Sigmoid colon (tissue), 6 donors: ENCODE measurements at regions not wholly inside any gene's neighbourhood (a gene's known extent, or its start where the extent isn't known, plus 50 kb on each side); places are given as distances from the start of the nearest gene placed in this dataset.

Experiments used
- DNase-seq: peaks from one replicate; pipeline ENCODE4 v3.0.0-alpha.2; 2019
- H3K27ac ChIP-seq, 4 donors: fragments of 200-600 bp; sonication (generic); one replicate each; pipeline ENCODE4 v1.5.1; 2016 to 2019; ENCODE audit warnings: mild to moderate bottlenecking in 1 of 4
- H3K27me3 ChIP-seq, 3 donors: fragments of 200-600 bp; sonication (generic); one replicate each; pipeline ENCODE4 v1.5.1; 2019; ENCODE audit warnings: mild to moderate bottlenecking in 1 of 3
- H3K36me3 ChIP-seq, 4 donors: fragments of 200-600 bp; sonication (generic); one replicate each; pipeline ENCODE4 v1.5.1; 2016 to 2019
- H3K4me1 ChIP-seq, 4 donors: fragments of 200-600 bp; sonication (generic); one replicate each; pipeline ENCODE4 v1.5.1; 2017 to 2019
- H3K4me3 ChIP-seq, 4 donors: fragments of 200-600 bp; sonication (generic); one replicate each; pipeline ENCODE4 v1.5.1; 2017 to 2019; ENCODE audit warnings: mild to moderate bottlenecking in 2 of 4, moderate library complexity in 1 of 4
- H3K9me3 ChIP-seq, 4 donors: fragments of 200-600 bp in 3 of 4; sonication (generic) in 3 of 4; one replicate each; pipeline versions ENCODE4 v1.5.1 to v1.6.1; 2013 to 2019
- CTCF ChIP-seq, 4 experiments: fragments of 450-650 bp in 3 of 4; fragments of 200-600 bp in 1 of 4; IDR thresholded peaks; one replicate each; pipeline ENCODE4 v1.5.1; 2016 to 2019; ENCODE audit warnings: antibody characterized with exemption in 4 of 4, mild to moderate bottlenecking in 3 of 4, moderate library complexity in 2 of 4
- EP300 ChIP-seq, 4 donors: sonication (generic); formaldehyde crosslinking; IDR thresholded peaks; one replicate each; pipeline ENCODE4 v1.6.1; 2017; ENCODE audit warnings: antibody characterized with exemption in 4 of 4
- POLR2A ChIP-seq, 2 donors: fragments of 450-650 bp; IDR thresholded peaks; one replicate each; pipeline ENCODE4 v1.6.1; 2016; ENCODE audit warnings: antibody characterized with exemption in 2 of 2, mild to moderate bottlenecking in 2 of 2, moderate library complexity in 2 of 2
- POLR2AphosphoS5 ChIP-seq, 4 donors: sonication (generic); formaldehyde crosslinking; IDR thresholded peaks; one replicate each; pipeline ENCODE4 v1.6.1; 2017; ENCODE audit warnings: antibody characterized with exemption in 4 of 4
- WGBS, 2 donors: extraction: QIAGEN DNeasy Blood & Tissue Kit; methylation state at CpG; one replicate each; pipeline ENCODE4 v1.1.7; 2013; 5-methylcytosine and 5-hydroxymethylcytosine counted together
- intact Hi-C: fragments of 100-400 bp; cut with DNase I; formaldehyde crosslinking; loops from one replicate; pipeline ENCODE4 v1.15.1; 2023
- donor health status: healthy with polysubstance abuse.
- donor health status: healthy.

- DNase-seq = peak; percentile 76
- intact Hi-C loops = no loop called here
- TF ChIP-seq POLR2A (IDR thresholded peaks at IDR 0.05) (no peak), POLR2AphosphoS5 (IDR thresholded peaks at IDR 0.05) (peak in 1 of 4 donors; percentile 24)
- Histone ChIP-seq H3K27ac (peak overlapping the region; percentile 88 to 96 (median 93)), H3K4me3 (peak overlapping the region; percentile 62 to 81 (median 71)), H3K4me1 (peaks cover 0 to 44% (median 25%) of the 10 kb centered on the region in 4 donors), H3K9me3 (no peaks in the 10 kb centered on the region), H3K27me3 (no peaks in the 10 kb centered on the region), H3K36me3 (no peaks in the 10 kb centered on the region)
- WGBS, 2 donors = 16 to 54% methylated on average over 21 of the region's 21 CpGs
Measured at GRCh38 chr13:33349288-33349985, 63.9 kb upstream of the STARD13 start.

- H3K4me1 ChIP-seq = peaks cover 0 to 44% (median 25%) of the 10 kb centered on the region in 4 donors
- TF ChIP-seq CTCF (IDR thresholded peaks at IDR 0.05) (no peak), EP300 (IDR thresholded peaks at IDR 0.05) (no peak), POLR2AphosphoS5 (IDR thresholded peaks at IDR 0.05) (peak; percentile 23 to 65 (median 47)), POLR2A (IDR thresholded peaks at IDR 0.05) (peak; percentile 4 to 20)
- H3K4me3 ChIP-seq = peak overlapping the region; percentile 62 to 81 (median 71)
- H3K27ac ChIP-seq = peak overlapping the region; percentile 88 to 96 (median 93)
- DNase-seq = peak; percentile 88
- WGBS, 2 donors = 1 to 3% methylated on average over 84 of the region's 84 CpGs
- H3K27me3 ChIP-seq = no peaks in the 10 kb centered on the region
- no peaks in the 10 kb centered on the region for H3K9me3 ChIP-seq
- intact Hi-C loops = loop anchor here (2.0 to 5.0 kb wide), 3 partner anchors 63 to 193 kb away; partner anchors contain the start of gene STARD13
- H3K36me3 ChIP-seq = no peaks in the 10 kb centered on the region
Measured at GRCh38 chr13:33349986-33350826, 64.7 kb upstream of the STARD13 start.

GRCh38 chr13:33351319-33351718 lies 65.8 kb upstream of the STARD13 start:
- Histone ChIP-seq H3K4me1 (peaks cover 0 to 44% (median 25%) of the 10 kb centered on the region in 4 donors), H3K4me3 (peak overlapping the region in 1 of 4 donors; percentile 73), H3K36me3 (no peaks in the 10 kb centered on the region), H3K27me3 (no peaks in the 10 kb centered on the region), H3K9me3 (no peaks in the 10 kb centered on the region), H3K27ac (peak overlapping the region; percentile 88 to 96 (median 93))
- DNase-seq = no peak
- TF ChIP-seq POLR2AphosphoS5 (IDR thresholded peaks at IDR 0.05) = peak in 3 of 4 donors; percentile 36 to 73 (median 68)
- TF ChIP-seq CTCF (IDR thresholded peaks at IDR 0.05) = no peak
- peak in 1 of 2 donors; percentile 8 for TF ChIP-seq POLR2A (IDR thresholded peaks at IDR 0.05)
- 5 to 43% methylated on average over 2 of the region's 2 CpGs for WGBS, 2 donors
- intact Hi-C loops = loop anchor here (2.0 to 5.0 kb wide), 3 partner anchors 64 to 191 kb away; partner anchors contain the start of gene STARD13

GRCh38 chr13:33352041-33352440 lies 66.5 kb upstream of the STARD13 start:
- Histone ChIP-seq H3K27ac (peak overlapping the region in 2 of 4 donors; percentile 94 to 96), H3K27me3 (no peaks in the 10 kb centered on the region), H3K9me3 (no peaks in the 10 kb centered on the region), H3K4me3 (no peak overlapping the region), H3K4me1 (peaks cover 0 to 40% (median 25%) of the 10 kb centered on the region in 4 donors), H3K36me3 (no peaks in the 10 kb centered on the region)
- intact Hi-C loops = loop anchor here (5.0 kb wide), 2 partner anchors 65 to 125 kb away; partner anchors contain the start of gene STARD13
- no peak for DNase-seq
- WGBS, 2 donors = 23 to 65% methylated on average over 5 of the region's 5 CpGs
- TF ChIP-seq POLR2AphosphoS5 (IDR thresholded peaks at IDR 0.05) = no peak
- TF ChIP-seq EP300 (IDR thresholded peaks at IDR 0.05) = no peak
- TF ChIP-seq CTCF (IDR thresholded peaks at IDR 0.05) = no peak
- no peak for TF ChIP-seq POLR2A (IDR thresholded peaks at IDR 0.05)

- peak overlapping the region; percentile 1 to 96 (median 50) for H3K27ac ChIP-seq
- H3K36me3 ChIP-seq = no peaks in the 10 kb centered on the region
- WGBS, 2 donors = 75 to 84% methylated on average over 5 of the region's 5 CpGs
- H3K9me3 ChIP-seq = no peaks in the 10 kb centered on the region
- no peaks in the 10 kb centered on the region for H3K27me3 ChIP-seq
- no peak for TF ChIP-seq POLR2A (IDR thresholded peaks at IDR 0.05)
- no peak for TF ChIP-seq CTCF (IDR thresholded peaks at IDR 0.05)
- no peak for TF ChIP-seq EP300 (IDR thresholded peaks at IDR 0.05)
- no peak for TF ChIP-seq POLR2AphosphoS5 (IDR thresholded peaks at IDR 0.05)
- H3K4me3 ChIP-seq = no peak overlapping the region
- peaks cover 0 to 35% (median 23%) of the 10 kb centered on the region in 4 donors for H3K4me1 ChIP-seq
- no peak for DNase-seq
- intact Hi-C loops = loop anchor here (5.0 kb wide), 2 partner anchors 65 to 125 kb away; partner anchors contain the start of gene STARD13
Measured at GRCh38 chr13:33352526-33352925, 67.0 kb upstream of the STARD13 start.
